ENCODE measurements at regions not wholly inside any gene's neighbourhood (a gene's known extent, or its start where the extent isn't known, plus 50 kb on each side); places are given as distances from the start of the nearest gene placed in this dataset.

DNA sequence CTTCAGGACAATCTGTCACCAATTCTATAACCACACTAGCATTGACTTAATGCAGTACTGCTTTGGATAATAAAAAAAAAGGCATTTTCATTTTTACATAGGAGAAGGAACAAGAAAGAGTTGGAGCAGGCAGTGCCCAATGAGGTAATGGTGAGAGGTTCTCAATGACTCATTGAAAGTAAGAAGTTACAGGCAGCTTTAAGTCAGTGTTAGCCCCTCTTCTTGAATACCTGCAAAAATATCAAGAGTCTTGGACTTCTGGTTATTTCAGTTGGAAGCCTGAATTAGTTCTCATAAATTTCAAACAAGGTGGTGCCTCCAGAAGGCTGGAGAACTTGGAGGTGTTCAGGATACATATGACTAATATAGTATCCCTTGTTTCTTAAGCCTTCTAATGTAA lies 422.5 kb downstream of the HTR7 start:
- no peak for DNase-seq (ENCODE audit: low read depth)
- no peak overlapping the region for H3K4me3 ChIP-seq (ENCODE audit: control insufficient read depth, low read depth, low read length)
- TF ChIP-seq, protein P1, sequence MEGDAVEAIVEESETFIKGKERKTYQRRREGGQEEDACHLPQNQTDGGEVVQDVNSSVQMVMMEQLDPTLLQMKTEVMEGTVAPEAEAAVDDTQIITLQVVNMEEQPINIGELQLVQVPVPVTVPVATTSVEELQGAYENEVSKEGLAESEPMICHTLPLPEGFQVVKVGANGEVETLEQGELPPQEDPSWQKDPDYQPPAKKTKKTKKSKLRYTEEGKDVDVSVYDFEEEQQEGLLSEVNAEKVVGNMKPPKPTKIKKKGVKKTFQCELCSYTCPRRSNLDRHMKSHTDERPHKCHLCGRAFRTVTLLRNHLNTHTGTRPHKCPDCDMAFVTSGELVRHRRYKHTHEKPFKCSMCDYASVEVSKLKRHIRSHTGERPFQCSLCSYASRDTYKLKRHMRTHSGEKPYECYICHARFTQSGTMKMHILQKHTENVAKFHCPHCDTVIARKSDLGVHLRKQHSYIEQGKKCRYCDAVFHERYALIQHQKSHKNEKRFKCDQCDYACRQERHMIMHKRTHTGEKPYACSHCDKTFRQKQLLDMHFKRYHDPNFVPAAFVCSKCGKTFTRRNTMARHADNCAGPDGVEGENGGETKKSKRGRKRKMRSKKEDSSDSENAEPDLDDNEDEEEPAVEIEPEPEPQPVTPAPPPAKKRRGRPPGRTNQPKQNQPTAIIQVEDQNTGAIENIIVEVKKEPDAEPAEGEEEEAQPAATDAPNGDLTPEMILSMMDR (IDR thresholded peaks at IDR 0.05; ENCODE audit: control insufficient read depth, insufficient read depth, low read depth, low read length, missing control alignments): no peak

DNA sequence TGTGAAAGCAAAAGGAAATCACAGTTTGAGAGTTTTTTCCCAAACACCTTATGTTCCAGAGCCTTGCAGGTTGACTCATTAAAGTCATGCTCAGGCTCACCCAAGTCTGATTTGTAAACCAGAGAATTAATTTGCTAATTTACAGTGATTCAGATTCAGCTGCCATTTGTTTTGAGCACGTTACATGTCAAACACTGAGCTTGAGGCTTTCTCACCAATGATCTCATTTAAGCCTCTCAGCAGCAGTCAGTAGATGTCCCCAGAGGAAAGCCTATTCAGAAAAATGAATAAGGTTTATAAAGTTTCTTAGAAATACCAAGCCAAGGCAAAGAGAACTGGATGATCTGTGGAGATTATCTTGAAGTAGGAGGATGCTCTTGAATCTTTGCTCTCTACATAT lies 420.4 kb downstream of the HTR7 start:
- H3K4me3 ChIP-seq (ENCODE audit: control insufficient read depth, low read depth, low read length): no peak overlapping the region
- DNase-seq (ENCODE audit: low read depth): no peak
- TF ChIP-seq, protein P1 (IDR thresholded peaks at IDR 0.05; ENCODE audit: control insufficient read depth, insufficient read depth, low read depth, low read length, missing control alignments): no peak

DNA sequence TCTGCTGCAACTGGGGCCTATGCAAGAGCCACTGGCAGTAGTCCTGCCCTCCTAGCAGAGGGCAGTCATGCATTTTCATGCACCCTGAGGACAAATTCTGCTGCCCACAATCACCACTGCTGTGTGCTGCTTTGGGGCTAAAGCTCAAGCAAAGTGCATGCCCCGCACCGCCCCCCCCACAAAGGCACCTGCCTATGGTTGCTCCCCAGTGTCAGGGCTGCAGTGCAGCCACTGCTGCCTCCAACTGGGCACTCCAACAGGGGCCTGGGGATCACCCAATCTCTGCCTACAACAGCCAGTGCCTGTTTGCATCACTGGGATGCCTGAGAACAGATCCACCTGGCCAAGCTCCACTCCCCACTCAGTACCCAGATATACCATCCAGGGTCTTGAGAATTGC lies 417.0 kb downstream of the HTR7 start:
- TF ChIP-seq, protein P1 (IDR thresholded peaks at IDR 0.05; ENCODE audit: control insufficient read depth, insufficient read depth, low read depth, low read length, missing control alignments): no peak
- no peak for DNase-seq (ENCODE audit: low read depth)
- H3K4me3 ChIP-seq (ENCODE audit: control insufficient read depth, low read depth, low read length): no peak overlapping the region

GRCh38 chr10:90443342-90443741 lies 414.5 kb downstream of the HTR7 start:
- H3K4me3 ChIP-seq (ENCODE audit: control insufficient read depth, low read depth, low read length): no peak overlapping the region
- TF ChIP-seq, protein P1 (IDR thresholded peaks at IDR 0.05; ENCODE audit: control insufficient read depth, insufficient read depth, low read depth, low read length, missing control alignments): no peak
- DNase-seq (ENCODE audit: low read depth): no peak

DNA sequence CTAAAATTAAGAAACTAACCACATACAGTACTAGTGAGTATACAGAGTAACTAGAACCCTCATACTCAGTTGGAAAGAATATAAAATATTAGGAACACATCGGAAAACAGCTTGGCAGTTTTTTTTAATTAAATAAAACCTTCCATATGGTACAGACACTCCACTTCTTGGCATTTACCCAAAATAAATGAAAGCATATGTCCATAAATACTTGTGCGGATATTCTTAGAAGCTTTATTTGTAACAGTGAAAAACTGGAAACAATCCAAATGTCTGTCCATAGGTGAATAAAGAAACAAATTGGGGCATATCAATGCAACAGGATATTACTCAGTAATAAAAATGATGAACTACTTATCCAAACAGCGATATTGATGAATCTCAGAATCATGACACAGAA lies 410.0 kb downstream of the HTR7 start:
- H3K4me3 ChIP-seq (ENCODE audit: control insufficient read depth, low read depth, low read length): no peak overlapping the region

GRCh38 chr10:90450797-90451196 lies 407.0 kb downstream of the HTR7 start:
- DNase-seq (ENCODE audit: low read depth): no peak
- H3K4me3 ChIP-seq (ENCODE audit: control insufficient read depth, low read depth, low read length): no peak overlapping the region
- TF ChIP-seq, protein P1 (IDR thresholded peaks at IDR 0.05; ENCODE audit: control insufficient read depth, insufficient read depth, low read depth, low read length, missing control alignments): no peak

More for the DNA sequence above, 410.0 kb downstream of the HTR7 start:
- DNase-seq (ENCODE audit: low read depth): no peak
- TF ChIP-seq, protein P1 (IDR thresholded peaks at IDR 0.05; ENCODE audit: control insufficient read depth, insufficient read depth, low read depth, low read length, missing control alignments): no peak

GRCh38 chr10:90451283-90451682 lies 406.6 kb downstream of the HTR7 start:
- no peak for DNase-seq (ENCODE audit: low read depth)
- no peak overlapping the region for H3K4me3 ChIP-seq (ENCODE audit: control insufficient read depth, low read depth, low read length)
- TF ChIP-seq, protein P1 (IDR thresholded peaks at IDR 0.05; ENCODE audit: control insufficient read depth, insufficient read depth, low read depth, low read length, missing control alignments): no peak

All from AG09309 (cell line).